K562 (cell line): ENCODE measurements at regions not wholly inside any gene's neighbourhood (a gene's known extent, or its start where the extent isn't known, plus 50 kb on each side); places are given as distances from the start of the nearest gene placed in this dataset.

Experiments
- ATAC-seq: fragments of 200-7000 bp; cut with Tn5 transposase; 3 replicates; pipeline ENCODE4 v1.9.1; 2020; ENCODE audit warnings: moderate library complexity
- BruUV-seq: library from RNA; stranded (reverse); fragments of 400-500 nt; replicated peaks from 2 replicates; lab custom pipeline; 2021; lab: Mats Ljungman, UMichigan
- CTCF ChIA-PET: fragments of 300-600 bp; formaldehyde crosslinking; extraction: SDS; loops from one replicate; lab custom pipeline; 2021; ENCODE audit warnings: low intra/inter-chr PET ratio; lab: Yijun Ruan, JAX
- POLR2A ChIA-PET: fragments of 300-600, 350-650 bp; sonication (Branson Sonifier 250); formaldehyde crosslinking; extraction: SDS; loops from one replicate; lab custom pipeline; 2021; ENCODE audit warnings: antibody characterized with exemption, inconsistent platforms; lab: Yijun Ruan, JAX
- DNase-seq, 4 experiments: peaks; one replicate each; pipeline versions ENCODE4 v3.0.0 to v3.0.0-alpha.2; 2011 to 2018; ENCODE audit warnings: low spot score in 3 of 4, mixed read lengths in 3 of 4; ENCODE audit errors: extremely low read depth in 1 of 4
- FAIRE-seq: peaks from 2 replicates; lab custom pipeline; 2011; peaks lifted over from hg19 to GRCh38; lab: Jason Lieb, UNC
- H2AFZ ChIP-seq: 2 replicates; pipeline ENCODE4 v1.6.0; 2011; ENCODE audit warnings: low read depth, low read length, control low read depth, inconsistent platforms
- H3K27ac ChIP-seq: fragments of 200-600 bp; 3 replicates; pipeline ENCODE4 v1.8.0; 2011; ENCODE audit warnings: low read depth, mild to moderate bottlenecking, control low read depth, inconsistent platforms, low read length, moderate library complexity, mixed read lengths; ENCODE audit errors: extremely low read depth
- H3K27me3 ChIP-seq, 2 experiments: fragments of 300-600 bp in 1 of 2; 2 replicates in 1 of 2; 3 replicates in 1 of 2; pipeline versions ENCODE4 v1.6.0 to v1.8.0; 2011; ENCODE audit warnings: inconsistent platforms in 2 of 2, low read length in 2 of 2, mild to moderate bottlenecking in 1 of 2, mixed read lengths in 1 of 2, moderate library complexity in 1 of 2; ENCODE audit not compliant: control insufficient read depth in 2 of 2, insufficient read depth in 2 of 2
- H3K36me3 ChIP-seq: fragments of 300-600 bp; 3 replicates; pipeline ENCODE4 v1.8.0; 2011; ENCODE audit warnings: mild to moderate bottlenecking, low read length, inconsistent platforms; ENCODE audit not compliant: control insufficient read depth, insufficient read depth
- H3K4me1 ChIP-seq, 2 experiments: fragments of 200-600 bp in 1 of 2; replicated peaks in 1 of 2; 2 replicates in 1 of 2; 3 replicates in 1 of 2; pipeline versions ENCODE4 v1.5.1 to v1.8.0; 2011; ENCODE audit warnings: inconsistent platforms in 2 of 2, low read length in 2 of 2, mild to moderate bottlenecking in 1 of 2, mixed read lengths in 1 of 2, moderate library complexity in 1 of 2; ENCODE audit not compliant: control insufficient read depth in 2 of 2, insufficient read depth in 2 of 2
- H3K4me2 ChIP-seq: 2 replicates; pipeline ENCODE4 v1.6.1; 2011; ENCODE audit warnings: low read length, control low read depth, inconsistent platforms, mixed read lengths; ENCODE audit not compliant: insufficient read depth
- H3K4me3 ChIP-seq: fragments of 200-600 bp; sonication (generic), shearing (Covaris generic); 2 replicates; pipeline ENCODE4 v1.5.1; 2016; ENCODE audit warnings: control low read depth, inconsistent platforms
- H3K79me2 ChIP-seq: fragments of 200-600 bp; 3 replicates; pipeline ENCODE4 v1.8.0; 2011; ENCODE audit warnings: low read length, inconsistent platforms; ENCODE audit not compliant: control insufficient read depth, insufficient read depth
- H3K9ac ChIP-seq, 2 experiments: 2 replicates each; pipeline versions ENCODE4 v1.6.0 to v1.6.1; 2011; ENCODE audit warnings: low read depth in 2 of 2, low read length in 2 of 2, control low read depth in 1 of 2, inconsistent platforms in 1 of 2, mild to moderate bottlenecking in 1 of 2, mixed read lengths in 1 of 2; ENCODE audit not compliant: insufficient read depth in 1 of 2
- H3K9me1 ChIP-seq: one replicate; pipeline ENCODE4 v1.6.0; 2011; ENCODE audit warnings: inconsistent platforms, mild to moderate bottlenecking, low read length, moderate library complexity; ENCODE audit not compliant: control insufficient read depth, insufficient read depth
- H3K9me3 ChIP-seq: replicated peaks from 2 replicates; pipeline ENCODE4 v1.5.1; 2011; ENCODE audit warnings: low read depth, low read length, inconsistent platforms; ENCODE audit not compliant: control insufficient read depth, insufficient read depth
- H4K20me1 ChIP-seq: replicated peaks from 2 replicates; pipeline ENCODE4 v1.6.1; 2011; ENCODE audit warnings: low read length, inconsistent platforms, mixed read lengths; ENCODE audit not compliant: control insufficient read depth, insufficient read depth
- FOXJ2 ChIP-seq: fragments of 200-800 bp; sonication (Bioruptor generic); IDR thresholded peaks from 2 replicates; pipeline ENCODE4 v1.6.1; 2016; ENCODE audit warnings: missing genetic modification characterization, missing compliant biosample characterization
- HDAC3 ChIP-seq: fragments of 450-650 bp; IDR thresholded peaks from 2 replicates; pipeline ENCODE4 v1.6.1; 2018; ENCODE audit warnings: borderline replicate concordance, mild to moderate bottlenecking, moderate library complexity; ENCODE audit not compliant: partially characterized antibody
- MAFF ChIP-seq: IDR thresholded peaks from 2 replicates; pipeline ENCODE4 v1.6.1; 2012; ENCODE audit warnings: low read length, improper control_type of control experiment
- MBD1 ChIP-seq: fragments of 250-450 bp; sonication (Bioruptor Pico); IDR thresholded peaks from 2 replicates; pipeline ENCODE4 v1.8.0; 2022; ENCODE audit warnings: inconsistent platforms
- SPI1 ChIP-seq: IDR thresholded peaks from 2 replicates; pipeline ENCODE4 v1.6.1; 2011; ENCODE audit warnings: low read depth, low read length, control low read depth, borderline replicate concordance
- ZNF655 ChIP-seq: fragments of 250-450 bp; sonication (Bioruptor Pico); IDR thresholded peaks from 2 replicates; pipeline ENCODE4 v1.5.0; 2021
- ZNF740 ChIP-seq, 3 experiments: fragments of 200-800 bp in 1 of 3; sonication (Bioruptor generic) in 1 of 3; sonication (generic) in 1 of 3; formaldehyde crosslinking in 1 of 3; IDR thresholded peaks; 2 replicates each; pipeline versions ENCODE4 v1.6.1 to v1.8.0; 2016 to 2022; ENCODE audit warnings: mild to moderate bottlenecking in 2 of 3, missing compliant biosample characterization in 2 of 3, missing genetic modification characterization in 2 of 3, missing genetic modification reagents in 1 of 3
- WGBS: fragments of 100-300 bp; shearing (Covaris generic); methylation state at CpG from one replicate; pipeline ENCODE4 v1.1.6; 2016; ENCODE audit warnings: low coverage, mixed read lengths; ENCODE audit not compliant: insufficient coverage; ENCODE audit errors: missing lambda C conversion rate; 5-methylcytosine and 5-hydroxymethylcytosine counted together
- in situ Hi-C: fragments of 300-500 bp; cut with MboI; formaldehyde crosslinking; loops from 4 replicates; pipeline ENCODE4 v1.15.0; 2018; ENCODE audit warnings: inconsistent platforms, mixed read lengths
- intact Hi-C: fragments of 100-400 bp; cut with micrococcal nuclease; formaldehyde crosslinking; loops from 2 replicates; pipeline ENCODE4 v1.14.2; 2022

GRCh38 chr6:15730922-15731321 is 68.1 kb upstream of the DTNBP1 start:
- FAIRE-seq (no peak), ATAC-seq (no peak), DNase-seq (no peak)
- no peak overlapping the region; the same call in 2 of the 3 replicates for H3K27ac ChIP-seq
- TF ChIP-seq HDAC3 (no peak), MAFF (no peak), FOXJ2 (tag) (0 out of 2 replicates have a peak, but pooled peaks have one; percentile 27), SPI1 (0 out of 2 replicates have a peak, but pooled peaks have one; percentile 17)
- no peaks in the 10 kb centered on the region for H3K79me2 ChIP-seq
- no peaks in the 10 kb centered on the region for H3K9me3 ChIP-seq
- CTCF ChIA-PET: no interaction called here
- in situ Hi-C loops: no loop called here
- 65% methylated on average over 4 of the region's 4 CpGs for WGBS
- H4K20me1 ChIP-seq: no peaks in the 10 kb centered on the region
- BruUV-seq: no TSS peak
- POLR2A ChIA-PET: interaction anchor here (2.2 kb wide), 1 partner anchor 22 kb away, joined by 7 read pairs; no protein-coding TSS in a partner anchor
- H3K4me1 ChIP-seq: peaks cover 13 to 59% of the 10 kb centered on the region in 2 experiments
- intact Hi-C loops: no loop called here
- H3K4me3 ChIP-seq: no peak overlapping the region
- H2AFZ ChIP-seq: 0 out of 2 replicates have a peak overlapping the region, but pooled peaks have one; percentile 15
- no peaks in the 10 kb centered on the region for H3K36me3 ChIP-seq
- no peaks in the 10 kb centered on the region for H3K27me3 ChIP-seq
- no peaks in the 10 kb centered on the region for H3K9me1 ChIP-seq
- H3K4me2 ChIP-seq: peak overlapping the region; percentile 64
- H3K9ac ChIP-seq: peak overlapping the region; percentile 29 to 83; a peak in 2 of 4 replicates

GRCh38 chr6:15730442-15730841 is 67.6 kb upstream of the DTNBP1 start:
- no peaks in the 10 kb centered on the region for H3K79me2 ChIP-seq
- H4K20me1 ChIP-seq: no peaks in the 10 kb centered on the region
- ATAC-seq (peak; percentile 65), FAIRE-seq (peak; percentile 72), DNase-seq (peak; percentile 25 to 74 (median 37))
- H3K4me3 ChIP-seq: no peak overlapping the region
- H3K36me3 ChIP-seq: no peaks in the 10 kb centered on the region
- ChIA-PET CTCF (no interaction called here), POLR2A (interaction anchor here (2.2 kb wide), 1 partner anchor 22 kb away, joined by 7 read pairs; no protein-coding TSS in a partner anchor)
- peak overlapping the region; percentile 29 to 83 for H3K9ac ChIP-seq
- peaks cover 13 to 54% of the 10 kb centered on the region in 2 experiments for H3K4me1 ChIP-seq
- peak overlapping the region; percentile 15 for H2AFZ ChIP-seq
- no peak overlapping the region; the same call in 2 of the 3 replicates for H3K27ac ChIP-seq
- BruUV-seq: no TSS peak
- intact Hi-C loops: no loop called here
- no peaks in the 10 kb centered on the region for H3K27me3 ChIP-seq
- H3K4me2 ChIP-seq: peak overlapping the region; percentile 64
- H3K9me1 ChIP-seq: no peaks in the 10 kb centered on the region
- in situ Hi-C loops: no loop called here
- no peaks in the 10 kb centered on the region for H3K9me3 ChIP-seq
- 5% methylated on average over 6 of the region's 6 CpGs for WGBS
- TF ChIP-seq MBD1 (CRISPR knock-in tag) (no peak), ZNF655 (CRISPR knock-in tag) (no peak), ZNF740 (CRISPR knock-in tag; IDR thresholded peaks at IDR 0.05) (no peak), ZNF740 (tag; IDR thresholded peaks at IDR 0.05) (no peak)
